ENCODE measurements at regions not wholly inside any gene's neighbourhood (a gene's known extent, or its start where the extent isn't known, plus 50 kb on each side); places are given as distances from the start of the nearest gene placed in this dataset.

- TF ChIP-seq, protein P1, sequence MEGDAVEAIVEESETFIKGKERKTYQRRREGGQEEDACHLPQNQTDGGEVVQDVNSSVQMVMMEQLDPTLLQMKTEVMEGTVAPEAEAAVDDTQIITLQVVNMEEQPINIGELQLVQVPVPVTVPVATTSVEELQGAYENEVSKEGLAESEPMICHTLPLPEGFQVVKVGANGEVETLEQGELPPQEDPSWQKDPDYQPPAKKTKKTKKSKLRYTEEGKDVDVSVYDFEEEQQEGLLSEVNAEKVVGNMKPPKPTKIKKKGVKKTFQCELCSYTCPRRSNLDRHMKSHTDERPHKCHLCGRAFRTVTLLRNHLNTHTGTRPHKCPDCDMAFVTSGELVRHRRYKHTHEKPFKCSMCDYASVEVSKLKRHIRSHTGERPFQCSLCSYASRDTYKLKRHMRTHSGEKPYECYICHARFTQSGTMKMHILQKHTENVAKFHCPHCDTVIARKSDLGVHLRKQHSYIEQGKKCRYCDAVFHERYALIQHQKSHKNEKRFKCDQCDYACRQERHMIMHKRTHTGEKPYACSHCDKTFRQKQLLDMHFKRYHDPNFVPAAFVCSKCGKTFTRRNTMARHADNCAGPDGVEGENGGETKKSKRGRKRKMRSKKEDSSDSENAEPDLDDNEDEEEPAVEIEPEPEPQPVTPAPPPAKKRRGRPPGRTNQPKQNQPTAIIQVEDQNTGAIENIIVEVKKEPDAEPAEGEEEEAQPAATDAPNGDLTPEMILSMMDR (optimal IDR thresholded peaks at IDR 0.05 in 1 of 3, IDR thresholded peaks at IDR 0.05 in 1 of 3, conservative IDR thresholded peaks at IDR 0.05 in 1 of 3; ENCODE audit: extremely low read depth in 1 of 3, insufficient read depth in 2 of 3, low read length in 3 of 3): no peak
- no peak for TF ChIP-seq EZH2 (IDR thresholded peaks at IDR 0.05; ENCODE audit: low read length)
Observed at GRCh38 chr17:30579610-30580315, 102.6 kb downstream of the GOSR1 start.

Data from keratinocyte (primary cell).